CD14-positive monocyte (primary cell): ENCODE measurements at regions not wholly inside any gene's neighbourhood (a gene's known extent, or its start where the extent isn't known, plus 50 kb on each side); places are given as distances from the start of the nearest gene placed in this dataset.

Experiments used
- DNase-seq, 3 donors: peaks; one replicate each; pipeline ENCODE4 v3.0.0-alpha.2; 2011 to 2022
- H2AFZ ChIP-seq: 2 replicates; pipeline ENCODE4 v1.6.0; 2012; ENCODE audit warnings: mild to moderate bottlenecking, low read depth, low read length, inconsistent platforms; ENCODE audit not compliant: insufficient read depth, poor library complexity, severe bottlenecking
- H3K27ac ChIP-seq, 2 donors: 1 replicate in 1 of 2; 2 replicates in 1 of 2; pipeline ENCODE4 v1.5.1; 2012 to 2013; ENCODE audit warnings: low read length in 2 of 2, control low read depth in 1 of 2, inconsistent platforms in 1 of 2, low read depth in 1 of 2, mild to moderate bottlenecking in 1 of 2
- H3K27me3 ChIP-seq, 2 donors: one replicate each; pipeline versions ENCODE4 v1.6.0 to v1.6.1; 2011 to 2013; ENCODE audit warnings: low read length in 2 of 2; ENCODE audit not compliant: control insufficient read depth in 2 of 2, insufficient read depth in 2 of 2
- H3K36me3 ChIP-seq, 2 donors: replicated peaks in 1 of 2; 1 replicate in 1 of 2; 2 replicates in 1 of 2; pipeline versions ENCODE4 v1.5.1 to v1.6.1; 2012 to 2013; ENCODE audit warnings: low read length in 2 of 2, control low read depth in 1 of 2, inconsistent platforms in 1 of 2, mild to moderate bottlenecking in 1 of 2; ENCODE audit not compliant: insufficient read depth in 2 of 2, control insufficient read depth in 1 of 2
- H3K4me1 ChIP-seq, 2 donors: 1 replicate in 1 of 2; 2 replicates in 1 of 2; pipeline versions ENCODE4 v1.5.1 to v1.6.1; 2012 to 2013; ENCODE audit warnings: low read length in 2 of 2, control low read depth in 1 of 2, inconsistent platforms in 1 of 2, mild to moderate bottlenecking in 1 of 2, moderate library complexity in 1 of 2; ENCODE audit not compliant: insufficient read depth in 2 of 2, control insufficient read depth in 1 of 2
- H3K4me2 ChIP-seq: replicated peaks from 2 replicates; pipeline ENCODE3; 2012; ENCODE audit warnings: low read length, moderate library complexity, mild to moderate bottlenecking; ENCODE audit not compliant: poor library complexity, severe bottlenecking; ENCODE audit errors: extremely low read depth
- H3K4me3 ChIP-seq, 3 experiments: fragments of 200-600 bp in 1 of 3; sonication (generic) in 1 of 3; replicated peaks in 1 of 3; 1 replicate in 2 of 3; 2 replicates in 1 of 3; pipeline ENCODE4 v1.5.1; 2011 to 2013; ENCODE audit warnings: low read length in 3 of 3, mild to moderate bottlenecking in 3 of 3, control low read depth in 2 of 3, low read depth in 2 of 3, inconsistent platforms in 1 of 3, moderate library complexity in 1 of 3
- H3K79me2 ChIP-seq: 2 replicates; pipeline ENCODE4 v1.6.0; 2012; ENCODE audit warnings: mild to moderate bottlenecking, control low read depth, inconsistent platforms, low read length, moderate library complexity; ENCODE audit not compliant: insufficient read depth
- H3K9ac ChIP-seq: 2 replicates; pipeline ENCODE4 v1.6.0; 2017; ENCODE audit warnings: low read length, mild to moderate bottlenecking; ENCODE audit not compliant: insufficient read depth, poor library complexity, severe bottlenecking
- H3K9me3 ChIP-seq, 2 donors: replicated peaks in 1 of 2; 1 replicate in 1 of 2; 2 replicates in 1 of 2; pipeline versions ENCODE4 v1.5.1 to v1.6.1; 2012 to 2013; ENCODE audit warnings: low read length in 2 of 2, control low read depth in 1 of 2; ENCODE audit not compliant: control insufficient read depth in 1 of 2, insufficient read depth in 1 of 2
- H4K20me1 ChIP-seq: 2 replicates; pipeline ENCODE4 v1.6.0; 2012; ENCODE audit warnings: mild to moderate bottlenecking, low read length, control low read depth, moderate library complexity; ENCODE audit not compliant: insufficient read depth
- H3K27ac Mint-ChIP-seq, 7 donors: one replicate each; pipeline ENCODE4 v1.8.0; 2020; ENCODE audit warnings: mild to moderate bottlenecking in 7 of 7, mixed read lengths in 7 of 7, moderate library complexity in 6 of 7, inconsistent platforms in 2 of 7
- H3K27me3 Mint-ChIP-seq, 3 donors: one replicate each; pipeline ENCODE4 v1.8.0; 2021 to 2022; ENCODE audit warnings: low read depth in 3 of 3, mild to moderate bottlenecking in 3 of 3, mixed read lengths in 3 of 3, moderate library complexity in 3 of 3, inconsistent platforms in 1 of 3
- H3K36me3 Mint-ChIP-seq, 2 donors: one replicate each; pipeline ENCODE4 v1.8.0; 2020; ENCODE audit warnings: mixed read lengths in 2 of 2, inconsistent platforms in 1 of 2, mild to moderate bottlenecking in 1 of 2
- H3K4me1 Mint-ChIP-seq: one replicate; pipeline ENCODE4 v1.8.0; 2020; ENCODE audit warnings: mild to moderate bottlenecking, mixed read lengths
- H3K4me3 Mint-ChIP-seq, 2 donors: one replicate each; pipeline ENCODE4 v1.8.0; 2020; ENCODE audit warnings: mild to moderate bottlenecking in 2 of 2, mixed read lengths in 2 of 2, moderate library complexity in 1 of 2
- H3K9me3 Mint-ChIP-seq, 7 donors: one replicate each; pipeline ENCODE4 v1.8.0; 2020 to 2022; ENCODE audit warnings: mixed read lengths in 7 of 7, mild to moderate bottlenecking in 6 of 7, moderate library complexity in 6 of 7, inconsistent platforms in 2 of 7
- CTCF ChIP-seq: fragments of 200-600 bp; IDR thresholded peaks from one replicate; pipeline ENCODE4 v1.8.0; 2022; ENCODE audit warnings: antibody characterized with exemption, mild to moderate bottlenecking
- WGBS: methylation state at CpG from one replicate; pipeline ENCODE4 v1.1.5; 2013; ENCODE audit warnings: missing lambda C conversion rate; ENCODE audit not compliant: insufficient coverage; 5-methylcytosine and 5-hydroxymethylcytosine counted together
- intact Hi-C, 2 donors: fragments of 100-400 bp; cut with micrococcal nuclease; formaldehyde crosslinking; loops; one replicate each; pipeline versions ENCODE4 v1.15.0 to v1.15.1; 2023

GRCh38 chr3:33932010-33932764 lies 133.8 kb downstream of the PDCD6IP start:
- H3K4me3 ChIP-seq = no peak overlapping the region
- no peaks in the 10 kb centered on the region for H4K20me1 ChIP-seq
- H3K9ac ChIP-seq = no peak overlapping the region
- Mint-ChIP-seq H3K4me1 (peaks cover 2% of the 10 kb centered on the region), H3K36me3 (no peaks in the 10 kb centered on the region), H3K27ac (peak overlapping the region in 1 of 7 donors; percentile 8), H3K4me3 (no peak overlapping the region), H3K9me3 (peaks cover 8 to 14% (median 9%) of the 10 kb centered on the region in 7 donors), H3K27me3 (no peaks in the 10 kb centered on the region)
- DNase-seq = no peak
- no peaks in the 10 kb centered on the region for H3K9me3 ChIP-seq
- no peak overlapping the region for H3K27ac ChIP-seq
- H3K79me2 ChIP-seq = no peaks in the 10 kb centered on the region
- H3K4me1 ChIP-seq = no peaks in the 10 kb centered on the region
- WGBS = no CpG with 5 or more reads among the region's 6 CpGs
- no peak for TF ChIP-seq CTCF
- no peak overlapping the region for H3K4me2 ChIP-seq
- no peaks in the 10 kb centered on the region for H3K36me3 ChIP-seq
- no peaks in the 10 kb centered on the region for H3K27me3 ChIP-seq
- H2AFZ ChIP-seq = no peak overlapping the region
- intact Hi-C loops = no loop called here

GRCh38 chr3:33936171-33936920 lies 137.9 kb downstream of the PDCD6IP start:
- H3K36me3 Mint-ChIP-seq = no peaks in the 10 kb centered on the region
- H3K36me3 ChIP-seq = no peaks in the 10 kb centered on the region
- peaks cover 11% of the 10 kb centered on the region for H3K4me1 Mint-ChIP-seq
- no peak for TF ChIP-seq CTCF
- no peaks in the 10 kb centered on the region for H3K27me3 ChIP-seq
- DNase-seq = no peak
- no peaks in the 10 kb centered on the region for H3K79me2 ChIP-seq
- intact Hi-C loops = no loop called here
- no peak overlapping the region for H2AFZ ChIP-seq
- no peak overlapping the region for H3K27ac ChIP-seq
- H3K27me3 Mint-ChIP-seq = no peaks in the 10 kb centered on the region
- no peak overlapping the region for H3K4me3 ChIP-seq
- no peak overlapping the region for H3K27ac Mint-ChIP-seq
- H3K9me3 ChIP-seq = no peaks in the 10 kb centered on the region
- H3K4me3 Mint-ChIP-seq = no peak overlapping the region
- no peak overlapping the region for H3K4me2 ChIP-seq
- no peaks in the 10 kb centered on the region for H4K20me1 ChIP-seq
- H3K9me3 Mint-ChIP-seq = peaks cover 6 to 14% (median 10%) of the 10 kb centered on the region in 7 donors
- no peak overlapping the region for H3K9ac ChIP-seq
- WGBS = 100% methylated on average over 2 of the region's 3 CpGs
- H3K4me1 ChIP-seq = no peaks in the 10 kb centered on the region
